Kidney glomerular epithelial cell (primary cell): ENCODE measurements at regions not wholly inside any gene's neighbourhood (a gene's known extent, or its start where the extent isn't known, plus 50 kb on each side); places are given as distances from the start of the nearest gene placed in this dataset.

Source experiments
- DNase-seq: peaks from one replicate; lab custom pipeline; 2025; lab: John Stamatoyannopoulos, UW

GRCh38 chr9:18394847-18395351, 79.1 kb upstream of the ADAMTSL1 start:
- no peak for DNase-seq

GRCh38 chr9:18396102-18396728, 77.7 kb upstream of the ADAMTSL1 start:
- DNase-seq: no peak

GRCh38 chr9:18397076-18397475, 76.9 kb upstream of the ADAMTSL1 start:
- DNase-seq: no peak

GRCh38 chr9:18398038-18398437, 75.9 kb upstream of the ADAMTSL1 start:
- no peak for DNase-seq

DNA sequence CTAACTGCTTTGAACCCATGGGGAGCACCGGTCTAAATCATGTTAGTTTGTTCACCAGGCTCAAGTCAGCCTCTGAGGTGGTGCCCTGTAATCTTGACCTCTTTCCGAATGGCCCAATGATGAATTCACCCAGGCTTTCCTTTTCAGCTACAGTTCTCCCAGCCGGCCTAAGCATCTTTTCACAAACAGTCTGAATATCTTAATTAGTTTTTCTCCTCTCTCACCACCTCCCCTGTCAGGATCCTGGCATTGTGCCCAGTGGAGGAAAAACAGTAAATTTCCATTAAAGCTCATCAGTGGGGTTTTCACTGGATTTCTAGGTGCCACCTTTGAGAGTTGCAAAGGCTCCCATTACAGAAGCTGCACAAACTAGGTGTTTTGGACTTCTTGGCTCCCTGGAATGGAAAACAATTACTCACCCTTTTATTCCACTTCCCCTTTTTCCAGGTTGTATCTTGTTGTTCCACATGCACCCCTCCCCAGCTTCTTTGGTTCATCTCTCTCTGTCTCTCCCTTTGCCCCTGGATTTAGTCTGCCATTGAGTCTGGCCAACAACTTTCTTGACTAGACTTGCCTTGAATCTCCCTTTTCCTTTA, 69.4 kb upstream of the ADAMTSL1 start:
- no peak for DNase-seq

DNA sequence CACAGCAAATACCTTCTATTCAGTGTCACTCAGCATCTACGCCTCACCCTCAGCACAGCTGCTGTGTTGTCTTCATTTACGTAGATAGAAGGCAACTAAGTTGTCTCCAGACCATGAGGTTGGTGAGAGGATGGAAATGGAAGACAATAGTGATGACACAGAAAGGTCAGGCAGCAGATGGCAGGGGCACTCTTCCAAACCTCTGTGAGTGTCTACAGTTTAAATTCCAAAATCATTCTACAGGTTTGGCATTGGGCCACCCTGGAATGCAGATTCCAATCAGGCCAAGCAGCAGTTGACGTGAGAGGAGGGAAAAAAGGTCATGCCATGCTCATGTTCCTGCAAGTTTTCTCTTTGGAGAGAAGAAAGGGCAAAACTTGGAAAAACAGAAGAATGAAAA, 68.7 kb upstream of the ADAMTSL1 start:
- DNase-seq: no peak

- no peak for DNase-seq
These were observed 63.0 kb upstream of the ADAMTSL1 start for GRCh38 chr9:18410983-18411382.

- DNase-seq: no peak
These were observed 52.6 kb upstream of the ADAMTSL1 start for GRCh38 chr9:18421391-18421790.

GRCh38 chr9:18422296-18423036, 51.5 kb upstream of the ADAMTSL1 start:
- DNase-seq: peak; percentile 9

GRCh38 chr9:18423791-18424531, 50.0 kb upstream of the ADAMTSL1 start:
- no peak for DNase-seq
